Activated naive CD4-positive, alpha-beta T cell treated with anti-CD3 and anti-CD28 coated beads, Interleukin-2, amount 50 U/mL, for 72 hours (primary cell): ENCODE measurements at regions not wholly inside any gene's neighbourhood (a gene's known extent, or its start where the extent isn't known, plus 50 kb on each side); places are given as distances from the start of the nearest gene placed in this dataset.
"Not testable (repeated sequence)": the region's sequence is repeated elsewhere in the genome, so short reads cannot be mapped to it uniquely, and the experiment has no call there.

ENCODE experiments used
- ATAC-seq, 2 donors: fragments of 150-1000 bp; cut with Tn5 transposase; 2 replicates each; pipeline ENCODE4 v1.10.0; 2021; ENCODE audit warnings: mild to moderate bottlenecking in 2 of 2, moderate library complexity in 2 of 2
- DNase-seq, 2 donors: peaks; one replicate each; pipeline ENCODE4 v3.0.0; 2021 to 2022; ENCODE audit warnings: low spot score in 2 of 2
- H3K27ac Mint-ChIP-seq, 2 donors: one replicate each; pipeline ENCODE4 v1.8.0; 2022; ENCODE audit warnings: mild to moderate bottlenecking in 2 of 2, mixed read lengths in 2 of 2
- H3K36me3 Mint-ChIP-seq, 2 donors: one replicate each; pipeline ENCODE4 v1.8.0; 2022; ENCODE audit warnings: mixed read lengths in 2 of 2
- H3K9me3 Mint-ChIP-seq, 2 donors: one replicate each; pipeline ENCODE4 v1.8.0; 2022; ENCODE audit warnings: mixed read lengths in 2 of 2

GRCh38 chr9:106082621-106083020 lies 388.3 kb downstream of the TMEM38B start:
- Mint-ChIP-seq H3K27ac (no peak overlapping the region), H3K9me3 (peaks cover 6 to 16% of the 10 kb centered on the region in 2 donors), H3K36me3 (no peaks in the 10 kb centered on the region)
- DNase-seq (no peak), ATAC-seq (no peak)

GRCh38 chr9:106084702-106085101 lies 390.4 kb downstream of the TMEM38B start:
- no peaks in the 10 kb centered on the region for H3K36me3 Mint-ChIP-seq
- ATAC-seq: no peak
- H3K27ac Mint-ChIP-seq: no peak overlapping the region
- DNase-seq: no peak
- H3K9me3 Mint-ChIP-seq: peaks cover 13 to 22% of the 10 kb centered on the region in 2 donors

- DNase-seq: no peak
- no peak overlapping the region for H3K27ac Mint-ChIP-seq
- no peaks in the 10 kb centered on the region for H3K36me3 Mint-ChIP-seq
- ATAC-seq: no peak
- H3K9me3 Mint-ChIP-seq: peaks cover 16 to 24% of the 10 kb centered on the region in 2 donors
These were observed 391.1 kb downstream of the TMEM38B start for GRCh38 chr9:106085479-106085878.

GRCh38 chr9:106092083-106092482 lies 397.7 kb downstream of the TMEM38B start:
- DNase-seq: no peak
- peaks cover 9 to 10% of the 10 kb centered on the region in 2 donors for H3K9me3 Mint-ChIP-seq
- no peak for ATAC-seq
- H3K27ac Mint-ChIP-seq: no peak overlapping the region
- H3K36me3 Mint-ChIP-seq: no peaks in the 10 kb centered on the region

- ATAC-seq: no peak
These were observed 408.5 kb downstream of the TMEM38B start for GRCh38 chr9:106102821-106103220.

GRCh38 chr9:106104887-106105286 lies 410.5 kb downstream of the TMEM38B start:
- H3K9me3 Mint-ChIP-seq: peaks cover 3 to 14% of the 10 kb centered on the region in 2 donors
- no peak overlapping the region for H3K27ac Mint-ChIP-seq
- no peak for ATAC-seq
- DNase-seq: no peak
- H3K36me3 Mint-ChIP-seq: no peaks in the 10 kb centered on the region

More at GRCh38 chr9:106102821-106103220, 408.5 kb downstream of the TMEM38B start:
- H3K36me3 Mint-ChIP-seq: no peaks in the 10 kb centered on the region
- H3K9me3 Mint-ChIP-seq: peaks cover 3 to 12% of the 10 kb centered on the region in 2 donors
- H3K27ac Mint-ChIP-seq: no peak overlapping the region
- DNase-seq: no peak

GRCh38 chr9:106106396-106106795 lies 412.1 kb downstream of the TMEM38B start:
- Mint-ChIP-seq H3K36me3 (no peaks in the 10 kb centered on the region), H3K27ac (no peak overlapping the region), H3K9me3 (peaks cover 0 to 17% of the 10 kb centered on the region in 2 donors)
- DNase-seq (no peak), ATAC-seq (no peak)

GRCh38 chr9:106107716-106108115 lies 413.4 kb downstream of the TMEM38B start:
- ATAC-seq (no peak), DNase-seq (no peak)
- Mint-ChIP-seq H3K36me3 (no peaks in the 10 kb centered on the region), H3K9me3 (peaks cover 0 to 17% of the 10 kb centered on the region in 2 donors), H3K27ac (no peak overlapping the region)

- not testable (repeated sequence) for H3K36me3 Mint-ChIP-seq, ATAC-seq, H3K27ac Mint-ChIP-seq, DNase-seq
- peaks cover 0 to 12% of the 10 kb centered on the region in 2 donors for H3K9me3 Mint-ChIP-seq
These were observed 415.4 kb downstream of the TMEM38B start for GRCh38 chr9:106109706-106110105.

- Mint-ChIP-seq H3K27ac (no peak overlapping the region), H3K36me3 (no peaks in the 10 kb centered on the region), H3K9me3 (peaks cover 0 to 12% of the 10 kb centered on the region in 2 donors)
- DNase-seq: no peak
- no peak for ATAC-seq
These were observed 416.1 kb downstream of the TMEM38B start for GRCh38 chr9:106110483-106110882.

- DNase-seq (no peak), ATAC-seq (no peak)
- Mint-ChIP-seq H3K9me3 (peaks cover 0 to 12% of the 10 kb centered on the region in 2 donors), H3K27ac (no peak overlapping the region), H3K36me3 (no peaks in the 10 kb centered on the region)
These were observed 416.8 kb downstream of the TMEM38B start for GRCh38 chr9:106111039-106111730.

- no peak for DNase-seq
- H3K9me3 Mint-ChIP-seq: peaks cover 6 to 12% of the 10 kb centered on the region in 2 donors
- no peaks in the 10 kb centered on the region for H3K36me3 Mint-ChIP-seq
These were observed 418.6 kb downstream of the TMEM38B start for GRCh38 chr9:106112935-106113334.

GRCh38 chr9:106119176-106119575 lies 424.8 kb downstream of the TMEM38B start:
- peaks cover 11 to 13% of the 10 kb centered on the region in 2 donors for H3K9me3 Mint-ChIP-seq
- no peaks in the 10 kb centered on the region for H3K36me3 Mint-ChIP-seq
- ATAC-seq (no peak), DNase-seq (no peak)
- H3K27ac Mint-ChIP-seq: no peak overlapping the region

More at GRCh38 chr9:106112935-106113334, 418.6 kb downstream of the TMEM38B start:
- no peak for ATAC-seq
- no peak overlapping the region for H3K27ac Mint-ChIP-seq

GRCh38 chr9:106120071-106120470 lies 425.7 kb downstream of the TMEM38B start:
- ATAC-seq (no peak), DNase-seq (no peak)
- H3K36me3 Mint-ChIP-seq: no peaks in the 10 kb centered on the region
- no peak overlapping the region for H3K27ac Mint-ChIP-seq
- H3K9me3 Mint-ChIP-seq: peaks cover 14 to 16% of the 10 kb centered on the region in 2 donors

GRCh38 chr9:106127776-106128175 lies 433.4 kb downstream of the TMEM38B start:
- no peak overlapping the region for H3K27ac Mint-ChIP-seq
- no peaks in the 10 kb centered on the region for H3K36me3 Mint-ChIP-seq
- no peak for DNase-seq
- H3K9me3 Mint-ChIP-seq: peaks cover 13 to 19% of the 10 kb centered on the region in 2 donors
- ATAC-seq: no peak

- H3K36me3 Mint-ChIP-seq: no peaks in the 10 kb centered on the region
- peaks cover 3 to 10% of the 10 kb centered on the region in 2 donors for H3K9me3 Mint-ChIP-seq
- DNase-seq (no peak), ATAC-seq (no peak)
- H3K27ac Mint-ChIP-seq: no peak overlapping the region
These were observed 436.0 kb downstream of the TMEM38B start for GRCh38 chr9:106130374-106130773.

GRCh38 chr9:106143781-106144180 lies 449.4 kb downstream of the TMEM38B start:
- no peaks in the 10 kb centered on the region for H3K36me3 Mint-ChIP-seq
- no peak overlapping the region for H3K27ac Mint-ChIP-seq
- H3K9me3 Mint-ChIP-seq: peaks cover 22% of the 10 kb centered on the region in 2 donors
- DNase-seq (no peak), ATAC-seq (no peak)
